Hepatocyte (in vitro differentiated cells): ENCODE measurements at regions not wholly inside any gene's neighbourhood (a gene's known extent, or its start where the extent isn't known, plus 50 kb on each side); places are given as distances from the start of the nearest gene placed in this dataset.

ENCODE experiments used
- EZH2 ChIP-seq: fragments of 200-600 bp; sonication (generic); IDR thresholded peaks from 2 replicates; pipeline ENCODE4 v1.6.1; 2016; ENCODE audit warnings: antibody characterized with exemption, mild to moderate bottlenecking, borderline replicate concordance
- EZH2phosphoT487 ChIP-seq: fragments of 200-600 bp; sonication (generic); IDR thresholded peaks from one replicate; pipeline ENCODE4 v1.6.1; 2018; ENCODE audit warnings: antibody characterized with exemption, mild to moderate bottlenecking, low read depth, moderate library complexity; ENCODE audit not compliant: unreplicated experiment, severe bottlenecking
- TF ChIP-seq, protein P1 (sequence below): fragments of 200-600 bp; sonication (generic); IDR thresholded peaks from 2 replicates; pipeline ENCODE4 v1.5.1; 2016; ENCODE audit warnings: antibody characterized with exemption, mild to moderate bottlenecking; ENCODE audit not compliant: poor library complexity

DNA sequence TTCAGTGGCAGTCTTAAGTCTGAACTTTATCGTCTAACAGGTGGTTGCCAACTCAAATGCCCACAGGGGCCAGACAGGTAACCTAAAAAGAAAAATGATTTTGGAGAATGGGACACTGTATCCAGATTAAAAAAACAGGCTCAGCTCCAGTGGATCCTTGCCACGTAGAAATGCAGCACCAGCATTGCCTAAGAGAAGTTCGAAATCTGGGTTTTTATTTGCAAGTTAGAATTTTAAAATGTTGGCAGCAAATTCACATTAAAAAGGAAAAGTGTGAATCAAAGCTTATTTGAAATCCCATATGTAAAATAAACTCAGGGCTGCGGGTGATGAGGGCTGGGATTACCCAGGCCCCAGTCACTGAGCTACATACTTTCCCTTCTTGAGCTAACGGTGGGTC, 408.5 kb upstream of the SUCLG2 start:
- TF ChIP-seq, protein P1, sequence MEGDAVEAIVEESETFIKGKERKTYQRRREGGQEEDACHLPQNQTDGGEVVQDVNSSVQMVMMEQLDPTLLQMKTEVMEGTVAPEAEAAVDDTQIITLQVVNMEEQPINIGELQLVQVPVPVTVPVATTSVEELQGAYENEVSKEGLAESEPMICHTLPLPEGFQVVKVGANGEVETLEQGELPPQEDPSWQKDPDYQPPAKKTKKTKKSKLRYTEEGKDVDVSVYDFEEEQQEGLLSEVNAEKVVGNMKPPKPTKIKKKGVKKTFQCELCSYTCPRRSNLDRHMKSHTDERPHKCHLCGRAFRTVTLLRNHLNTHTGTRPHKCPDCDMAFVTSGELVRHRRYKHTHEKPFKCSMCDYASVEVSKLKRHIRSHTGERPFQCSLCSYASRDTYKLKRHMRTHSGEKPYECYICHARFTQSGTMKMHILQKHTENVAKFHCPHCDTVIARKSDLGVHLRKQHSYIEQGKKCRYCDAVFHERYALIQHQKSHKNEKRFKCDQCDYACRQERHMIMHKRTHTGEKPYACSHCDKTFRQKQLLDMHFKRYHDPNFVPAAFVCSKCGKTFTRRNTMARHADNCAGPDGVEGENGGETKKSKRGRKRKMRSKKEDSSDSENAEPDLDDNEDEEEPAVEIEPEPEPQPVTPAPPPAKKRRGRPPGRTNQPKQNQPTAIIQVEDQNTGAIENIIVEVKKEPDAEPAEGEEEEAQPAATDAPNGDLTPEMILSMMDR = no peak
- TF ChIP-seq EZH2phosphoT487 = no peak
- TF ChIP-seq EZH2 = no peak
